ENCODE measurements at regions not wholly inside any gene's neighbourhood (a gene's known extent, or its start where the extent isn't known, plus 50 kb on each side); places are given as distances from the start of the nearest gene placed in this dataset.

GRCh38 chr2:15881676-15882075 is 58.7 kb upstream of the MYCN start:
- ATAC-seq, result no peak
- peaks cover 0 to 4% of the 10 kb centered on the region in 2 donors for H3K9me3 Mint-ChIP-seq
- peak overlapping the region in 1 of 2 donors; percentile 9 for H3K27ac Mint-ChIP-seq
- H3K4me1 Mint-ChIP-seq, result no peaks in the 10 kb centered on the region
- H3K27me3 Mint-ChIP-seq, result no peaks in the 10 kb centered on the region
- H3K4me3 Mint-ChIP-seq, result no peak overlapping the region
- DNase-seq, result no peak

DNA sequence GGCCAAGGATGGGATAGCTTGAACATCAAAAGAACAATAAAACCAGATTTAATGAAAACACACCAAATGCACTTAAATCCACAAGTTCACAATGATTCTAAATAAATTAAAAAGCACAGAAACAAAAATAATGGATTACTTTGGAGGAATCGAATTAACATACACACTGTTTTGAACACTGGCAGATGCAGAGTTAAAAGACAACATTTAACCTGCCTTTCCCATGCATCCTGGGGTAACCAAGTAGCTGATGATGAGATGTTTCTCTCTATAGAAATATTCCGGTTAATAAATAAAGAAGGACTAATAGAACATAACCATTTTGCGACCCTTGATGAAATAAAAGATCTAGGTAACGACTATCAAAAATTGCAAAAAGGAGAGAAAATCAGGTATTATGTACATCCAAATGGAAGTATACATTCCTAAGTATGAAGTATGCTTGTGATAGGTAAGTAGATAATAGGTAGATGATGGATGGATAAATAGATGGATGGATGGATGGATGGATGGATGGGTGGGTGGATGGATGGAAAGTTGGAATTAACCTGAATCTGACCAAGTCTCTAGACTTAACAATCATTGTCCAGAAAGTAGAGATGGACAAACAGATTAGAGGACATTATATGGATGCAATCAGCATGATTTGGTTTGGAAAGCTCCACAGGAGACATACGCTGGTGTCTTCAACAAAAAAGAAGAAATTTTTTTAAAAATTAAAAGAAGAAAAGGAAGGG is 57.4 kb upstream of the MYCN start:
- ATAC-seq, result no peak
- H3K9me3 Mint-ChIP-seq, result no peaks in the 10 kb centered on the region
- no peak overlapping the region for H3K27ac Mint-ChIP-seq
- DNase-seq, result no peak
- H3K27me3 Mint-ChIP-seq, result no peaks in the 10 kb centered on the region
- no peaks in the 10 kb centered on the region for H3K4me1 Mint-ChIP-seq
- no peak overlapping the region for H3K4me3 Mint-ChIP-seq

GRCh38 chr2:15883684-15884083 is 56.7 kb upstream of the MYCN start:
- ATAC-seq (no peak), DNase-seq (no peak)
- H3K27ac Mint-ChIP-seq, result no peak overlapping the region
- H3K9me3 Mint-ChIP-seq, result no peaks in the 10 kb centered on the region
- H3K4me1 Mint-ChIP-seq, result no peaks in the 10 kb centered on the region
- no peaks in the 10 kb centered on the region for H3K27me3 Mint-ChIP-seq
- H3K4me3 Mint-ChIP-seq, result no peak overlapping the region

GRCh38 chr2:15884790-15885189 is 55.6 kb upstream of the MYCN start:
- no peaks in the 10 kb centered on the region for H3K4me1 Mint-ChIP-seq
- H3K27me3 Mint-ChIP-seq, result no peaks in the 10 kb centered on the region
- H3K9me3 Mint-ChIP-seq, result no peaks in the 10 kb centered on the region
- no peak overlapping the region for H3K4me3 Mint-ChIP-seq
- peak overlapping the region in 1 of 2 donors; percentile 19 for H3K27ac Mint-ChIP-seq
- ATAC-seq (no peak), DNase-seq (no peak)

DNA sequence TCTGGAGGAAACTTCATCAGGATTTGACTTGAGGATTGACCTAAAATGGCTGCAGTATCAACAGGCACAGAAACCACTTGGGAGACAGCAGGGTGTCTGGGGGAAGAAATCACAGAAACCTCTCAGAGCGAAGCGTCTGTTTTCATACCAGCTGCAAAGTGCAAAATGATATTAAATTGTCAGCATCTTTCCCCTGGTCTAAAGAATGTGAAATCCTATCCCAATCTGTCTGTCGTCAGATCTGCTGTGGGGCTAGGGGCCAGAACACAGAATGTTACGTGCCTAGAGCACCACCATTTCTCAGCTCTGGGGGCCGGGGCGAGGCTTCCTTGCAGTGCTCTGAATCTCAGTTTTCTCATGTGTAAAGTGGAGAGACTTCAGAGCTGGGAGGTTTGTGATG is 54.1 kb upstream of the MYCN start:
- Mint-ChIP-seq H3K4me1 (no peaks in the 10 kb centered on the region), H3K4me3 (no peak overlapping the region), H3K27ac (no peak overlapping the region), H3K27me3 (no peaks in the 10 kb centered on the region), H3K9me3 (no peaks in the 10 kb centered on the region)
- no peak for DNase-seq
- no peak for ATAC-seq

DNA sequence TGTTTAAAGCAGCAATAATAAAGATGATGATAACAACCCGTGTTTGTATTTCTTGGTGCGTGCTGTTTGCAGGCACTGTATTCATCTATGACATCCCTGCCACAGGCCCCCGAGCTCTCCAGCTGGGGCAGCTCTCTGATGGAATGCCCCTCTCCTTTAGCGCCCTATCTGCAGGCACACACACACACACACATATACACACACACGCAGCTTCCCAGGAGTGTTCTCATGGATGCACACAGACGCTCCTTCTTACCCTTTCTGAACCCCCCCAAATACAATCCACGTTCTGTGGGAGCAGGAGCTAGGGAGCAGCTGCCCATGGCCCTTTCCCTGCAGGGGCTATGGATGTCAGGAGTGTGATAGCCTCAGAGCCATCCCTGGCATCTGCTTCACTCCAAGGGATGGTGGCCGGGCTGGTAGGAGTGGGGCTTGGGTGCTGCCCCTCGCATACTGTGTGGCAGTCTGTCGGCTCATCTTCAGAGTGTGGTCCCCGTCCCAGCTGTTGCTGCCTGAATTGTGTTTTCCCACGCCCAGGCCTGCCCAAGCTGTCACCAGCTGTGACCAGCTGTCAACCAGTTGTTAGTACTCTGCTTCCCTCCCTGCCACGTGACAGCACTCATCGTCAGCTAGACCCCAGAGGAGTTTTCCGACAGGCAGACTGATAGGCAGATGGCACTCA is 50.8 kb upstream of the MYCN start:
- Mint-ChIP-seq H3K27me3 (peaks cover 5% of the 10 kb centered on the region), H3K4me1 (no peaks in the 10 kb centered on the region), H3K27ac (peak overlapping the region in 1 of 2 donors; percentile 52), H3K9me3 (no peaks in the 10 kb centered on the region), H3K4me3 (no peak overlapping the region)
- no peak for DNase-seq
- ATAC-seq, result no peak

DNA sequence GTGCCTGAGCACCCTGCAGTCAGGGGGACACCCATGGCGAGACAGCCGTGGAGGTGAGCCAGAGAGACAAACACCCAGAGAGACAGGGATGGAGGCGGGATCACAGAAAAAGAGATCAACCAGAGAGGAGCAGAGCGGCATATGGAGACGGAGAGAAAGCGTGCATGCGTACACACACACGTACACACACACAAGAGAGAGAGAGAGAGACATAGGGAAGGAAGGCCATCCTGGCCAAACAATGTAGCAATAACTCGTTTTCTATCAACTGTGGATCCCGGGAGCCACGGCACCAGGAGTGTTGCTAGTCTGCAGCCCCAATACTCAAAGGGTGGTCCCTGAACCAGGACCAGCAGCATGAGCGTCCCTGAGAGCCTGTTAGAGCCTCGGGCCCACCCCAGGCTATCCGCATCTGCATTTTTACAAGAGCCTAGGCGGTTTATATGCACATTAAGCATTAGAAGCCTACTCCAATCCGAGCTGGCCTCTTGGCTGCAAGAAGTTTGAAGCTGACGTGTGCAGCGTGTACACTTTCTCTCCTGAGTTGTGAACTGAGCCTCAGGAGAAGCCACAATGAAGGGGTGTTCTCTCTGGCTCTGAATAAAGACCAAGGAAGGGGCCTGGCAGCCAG is 50.1 kb upstream of the MYCN start:
- H3K4me3 Mint-ChIP-seq, result no peak overlapping the region
- H3K4me1 Mint-ChIP-seq, result no peaks in the 10 kb centered on the region
- no peaks in the 10 kb centered on the region for H3K9me3 Mint-ChIP-seq
- H3K27me3 Mint-ChIP-seq, result peaks cover 5% of the 10 kb centered on the region
- ATAC-seq (no peak), DNase-seq (no peak)
- H3K27ac Mint-ChIP-seq, result peak overlapping the region in 1 of 2 donors; percentile 52
